HG02870 (cell line): ENCODE measurements at regions not wholly inside any gene's neighbourhood (a gene's known extent, or its start where the extent isn't known, plus 50 kb on each side); places are given as distances from the start of the nearest gene placed in this dataset.

Experiments used
- ATAC-seq: cut with Tn5 transposase; IDR thresholded peaks from one replicate; pipeline ENCODE4 v1.9.1; 2021; ENCODE audit warnings: mild to moderate bottlenecking, moderate library complexity; ENCODE audit not compliant: unreplicated experiment

GRCh38 chr5:158559643-158560042, 540.1 kb downstream of the EBF1 start:
- ATAC-seq: peak; percentile 38

- ATAC-seq: no peak
Measured at GRCh38 chr5:158559066-158559465, 540.6 kb downstream of the EBF1 start.

GRCh38 chr5:158553962-158554336, 545.8 kb downstream of the EBF1 start:
- ATAC-seq: no peak

- ATAC-seq: no peak
Measured at GRCh38 chr5:158553195-158553961, 546.3 kb downstream of the EBF1 start.

- ATAC-seq: no peak
Measured at GRCh38 chr5:158552241-158552640, 547.5 kb downstream of the EBF1 start.

GRCh38 chr5:158549311-158549710, 550.4 kb downstream of the EBF1 start:
- ATAC-seq: no peak

GRCh38 chr5:158546748-158547147, 553.0 kb downstream of the EBF1 start:
- no peak for ATAC-seq

- ATAC-seq: no peak
Measured at GRCh38 chr5:158545949-158546530, 553.7 kb downstream of the EBF1 start.

- no peak for ATAC-seq
Measured at GRCh38 chr5:158544388-158545339, 555.1 kb downstream of the EBF1 start.

- peak; percentile 59 for ATAC-seq
Measured at GRCh38 chr5:158543539-158544387, 556.0 kb downstream of the EBF1 start.

GRCh38 chr5:158541536-158542297, 558.0 kb downstream of the EBF1 start:
- ATAC-seq: no peak

- ATAC-seq: peak; percentile 78
Measured at GRCh38 chr5:158538506-158539074, 561.1 kb downstream of the EBF1 start.

GRCh38 chr5:158537366-158537765, 562.4 kb downstream of the EBF1 start:
- ATAC-seq: no peak

- no peak for ATAC-seq
Measured at GRCh38 chr5:158534203-158534602, 565.5 kb downstream of the EBF1 start.

GRCh38 chr5:158532739-158533138, 567.0 kb downstream of the EBF1 start:
- no peak for ATAC-seq

- no peak for ATAC-seq
Measured at GRCh38 chr5:158531860-158532259, 567.9 kb downstream of the EBF1 start.

GRCh38 chr5:158530115-158530514, 569.6 kb downstream of the EBF1 start:
- no peak for ATAC-seq

- no peak for ATAC-seq
Measured at GRCh38 chr5:158529454-158529853, 570.3 kb downstream of the EBF1 start.

GRCh38 chr5:158525663-158526062, 574.1 kb downstream of the EBF1 start:
- ATAC-seq: no peak

GRCh38 chr5:158524070-158524469, 575.6 kb downstream of the EBF1 start:
- ATAC-seq: no peak
